SH-SY5Y (cell line): ENCODE measurements at regions not wholly inside any gene's neighbourhood (a gene's known extent, or its start where the extent isn't known, plus 50 kb on each side); places are given as distances from the start of the nearest gene placed in this dataset.
A peak's percentile ranks its signal among the peaks of the same experiment; 100 is the strongest.

Source experiments
- GATA2 ChIP-seq: IDR thresholded peaks from 2 replicates; pipeline ENCODE4 v1.6.1; 2011; ENCODE audit warnings: mild to moderate bottlenecking, low read depth, low read length
- GATA3 ChIP-seq: IDR thresholded peaks from 2 replicates; pipeline ENCODE4 v1.6.1; 2011; ENCODE audit warnings: low read depth, mild to moderate bottlenecking, low read length, moderate library complexity

GRCh38 chr6:55974688-55975087 is 99.3 kb upstream of the BMP5 start:
- no peak for TF ChIP-seq GATA3
- no peak for TF ChIP-seq GATA2

GRCh38 chr6:55972091-55972490 is 96.7 kb upstream of the BMP5 start:
- TF ChIP-seq GATA3, result no peak
- no peak for TF ChIP-seq GATA2

- no peak for TF ChIP-seq GATA3
- no peak for TF ChIP-seq GATA2
Measured at GRCh38 chr6:55969526-55969925, 94.1 kb upstream of the BMP5 start.

GRCh38 chr6:55968926-55969325 is 93.5 kb upstream of the BMP5 start:
- TF ChIP-seq GATA3 (no peak), GATA2 (no peak)

GRCh38 chr6:55964136-55964535 is 88.7 kb upstream of the BMP5 start:
- no peak for TF ChIP-seq GATA3
- TF ChIP-seq GATA2, result no peak

GRCh38 chr6:55963301-55963700 is 87.9 kb upstream of the BMP5 start:
- TF ChIP-seq GATA3 (no peak), GATA2 (no peak)

- TF ChIP-seq GATA2, result no peak
- no peak for TF ChIP-seq GATA3
Measured at GRCh38 chr6:55960344-55960743, 85.0 kb upstream of the BMP5 start.

GRCh38 chr6:55958790-55959189 is 83.4 kb upstream of the BMP5 start:
- TF ChIP-seq GATA3 (no peak; the same call in 1 of the 2 replicates), GATA2 (0 out of 2 replicates have a peak, but pooled peaks have one; percentile 9)

- no peak for TF ChIP-seq GATA2
Measured at GRCh38 chr6:55957961-55958422, 82.6 kb upstream of the BMP5 start.

GRCh38 chr6:55955684-55956083 is 80.3 kb upstream of the BMP5 start:
- no peak for TF ChIP-seq GATA2
- no peak for TF ChIP-seq GATA3

GRCh38 chr6:55954436-55954835 is 79.0 kb upstream of the BMP5 start:
- TF ChIP-seq GATA3 (no peak), GATA2 (no peak)

- TF ChIP-seq GATA3 (no peak), GATA2 (no peak)
Measured at GRCh38 chr6:55953335-55953734, 77.9 kb upstream of the BMP5 start.

- TF ChIP-seq GATA2 (no peak), GATA3 (no peak)
Measured at GRCh38 chr6:55950071-55950814, 74.9 kb upstream of the BMP5 start.

GRCh38 chr6:55943329-55943728 is 67.9 kb upstream of the BMP5 start:
- TF ChIP-seq GATA3 (no peak), GATA2 (no peak)

- no peak for TF ChIP-seq GATA2
- no peak for TF ChIP-seq GATA3
Measured at GRCh38 chr6:55941702-55942101, 66.3 kb upstream of the BMP5 start.

GRCh38 chr6:55937951-55938690 is 62.7 kb upstream of the BMP5 start:
- TF ChIP-seq GATA3, result no peak
- no peak for TF ChIP-seq GATA2
